ENCODE measurements at regions not wholly inside any gene's neighbourhood (a gene's known extent, or its start where the extent isn't known, plus 50 kb on each side); places are given as distances from the start of the nearest gene placed in this dataset.

GRCh38 chr10:59018977-59019376, 157.5 kb upstream of the PHYHIPL start (continued):
- TF ChIP-seq, protein P1, sequence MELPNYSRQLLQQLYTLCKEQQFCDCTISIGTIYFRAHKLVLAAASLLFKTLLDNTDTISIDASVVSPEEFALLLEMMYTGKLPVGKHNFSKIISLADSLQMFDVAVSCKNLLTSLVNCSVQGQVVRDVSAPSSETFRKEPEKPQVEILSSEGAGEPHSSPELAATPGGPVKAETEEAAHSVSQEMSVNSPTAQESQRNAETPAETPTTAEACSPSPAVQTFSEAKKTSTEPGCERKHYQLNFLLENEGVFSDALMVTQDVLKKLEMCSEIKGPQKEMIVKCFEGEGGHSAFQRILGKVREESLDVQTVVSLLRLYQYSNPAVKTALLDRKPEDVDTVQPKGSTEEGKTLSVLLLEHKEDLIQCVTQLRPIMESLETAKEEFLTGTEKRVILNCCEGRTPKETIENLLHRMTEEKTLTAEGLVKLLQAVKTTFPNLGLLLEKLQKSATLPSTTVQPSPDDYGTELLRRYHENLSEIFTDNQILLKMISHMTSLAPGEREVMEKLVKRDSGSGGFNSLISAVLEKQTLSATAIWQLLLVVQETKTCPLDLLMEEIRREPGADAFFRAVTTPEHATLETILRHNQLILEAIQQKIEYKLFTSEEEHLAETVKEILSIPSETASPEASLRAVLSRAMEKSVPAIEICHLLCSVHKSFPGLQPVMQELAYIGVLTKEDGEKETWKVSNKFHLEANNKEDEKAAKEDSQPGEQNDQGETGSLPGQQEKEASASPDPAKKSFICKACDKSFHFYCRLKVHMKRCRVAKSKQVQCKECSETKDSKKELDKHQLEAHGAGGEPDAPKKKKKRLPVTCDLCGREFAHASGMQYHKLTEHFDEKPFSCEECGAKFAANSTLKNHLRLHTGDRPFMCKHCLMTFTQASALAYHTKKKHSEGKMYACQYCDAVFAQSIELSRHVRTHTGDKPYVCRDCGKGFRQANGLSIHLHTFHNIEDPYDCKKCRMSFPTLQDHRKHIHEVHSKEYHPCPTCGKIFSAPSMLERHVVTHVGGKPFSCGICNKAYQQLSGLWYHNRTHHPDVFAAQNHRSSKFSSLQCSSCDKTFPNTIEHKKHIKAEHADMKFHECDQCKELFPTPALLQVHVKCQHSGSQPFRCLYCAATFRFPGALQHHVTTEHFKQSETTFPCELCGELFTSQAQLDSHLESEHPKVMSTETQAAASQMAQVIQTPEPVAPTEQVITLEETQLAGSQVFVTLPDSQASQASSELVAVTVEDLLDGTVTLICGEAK (IDR thresholded peaks at IDR 0.05; ENCODE audit: borderline replicate concordance), result no peak
- no peak for TF ChIP-seq DPF2 (IDR thresholded peaks at IDR 0.05)
- TF ChIP-seq NR2F1 (conservative IDR thresholded peaks at IDR 0.05), result no peak
- TF ChIP-seq SUPT20H (IDR thresholded peaks at IDR 0.05; ENCODE audit: borderline replicate concordance, control insufficient read depth, low read depth, low read length), result no peak

- no peak overlapping the region for H3K4me2 ChIP-seq (ENCODE audit: control insufficient read depth, insufficient read depth)
- TF ChIP-seq E2F8 (IDR thresholded peaks at IDR 0.05; ENCODE audit: low read depth, partially characterized antibody), result no peak
- TF ChIP-seq ZNF687 (IDR thresholded peaks at IDR 0.05), result 0 out of 2 replicates have a peak, but pooled peaks have one; percentile 28
- ChIA-PET CTCF (interaction anchor here (1.2 to 1.3 kb wide), 2 partner anchors 17 to 27 kb away, joined by 3 to 4 read pairs; no protein-coding TSS in a partner anchor), SMC1A (ENCODE audit: uncharacterized antibody, unreplicated experiment) (interaction anchor here (0.8 to 4.4 kb wide), 4 partner anchors 13 to 28 kb away, joined by 3 to 23 read pairs (median 5); no protein-coding TSS in a partner anchor), POLR2A (no interaction called here), RAD21 (ENCODE audit: unreplicated experiment) (interaction anchor here (17.0 kb wide), 1 partner anchor 23 kb away, joined by 223 read pairs; no protein-coding TSS in a partner anchor)
- FAIRE-seq (no peak), ATAC-seq (peak; percentile 34; the same call in 2 of the 3 replicates), DNase-seq (ENCODE audit: low read depth, low spot score) (no peak)
- no peak overlapping the region for H3K9ac ChIP-seq (ENCODE audit: control insufficient read depth, insufficient read depth, low read length)
- H4K20me1 ChIP-seq (ENCODE audit: control insufficient read depth, insufficient read depth), result no peaks in the 10 kb centered on the region
- 0% methylated on average over 3 of the region's 3 CpGs for WGBS (ENCODE audit: insufficient coverage, insufficient replicate concordance, low lambda C conversion rate, missing lambda C conversion rate)
- no peaks in the 10 kb centered on the region; the same call in 2 of the 3 replicates for H3K9me3 ChIP-seq (replicated peaks; ENCODE audit: control insufficient read depth, insufficient read depth, low read length)
- in situ Hi-C loops (cut with MboI) (no loop called here), intact Hi-C loops (cut with micrococcal nuclease; ENCODE audit: unreplicated experiment) (no loop called here)
- no peaks in the 10 kb centered on the region for H3K79me2 ChIP-seq (ENCODE audit: control insufficient read depth, insufficient read depth, low read length)
- no TSS peak for BruUV-seq (replicated peaks)
- H3K4me3 ChIP-seq, result no peak overlapping the region
- H3K36me3 ChIP-seq (ENCODE audit: control insufficient read depth in 2 of 2, insufficient read depth in 2 of 2, low read length in 1 of 2), result no peaks in the 10 kb centered on the region
- no peak overlapping the region for H3K27ac ChIP-seq (ENCODE audit: control insufficient read depth, insufficient read depth)
- H3K4me1 ChIP-seq (ENCODE audit: control insufficient read depth, insufficient read depth, low read length), result no peaks in the 10 kb centered on the region
- 0 out of 2 replicates have a peak overlapping the region, but pooled peaks have one; percentile 34 for H2AFZ ChIP-seq (ENCODE audit: control insufficient read depth, low read depth, low read length)
- no peaks in the 10 kb centered on the region for H3K27me3 ChIP-seq (replicated peaks in 1 of 2; ENCODE audit: control insufficient read depth in 2 of 2, insufficient read depth in 2 of 2, low read length in 1 of 2)
Measured at GRCh38 chr10:59019603-59020002, 156.8 kb upstream of the PHYHIPL start.

Data from GM12878 (cell line).